DND-41 (cell line): ENCODE measurements at regions not wholly inside any gene's neighbourhood (a gene's known extent, or its start where the extent isn't known, plus 50 kb on each side); places are given as distances from the start of the nearest gene placed in this dataset.

Experiments used
- ATAC-seq: fragments of 200-7000 bp; cut with Tn5 transposase; 3 replicates; pipeline ENCODE4 v1.9.1; 2021; ENCODE audit warnings: low read depth; ENCODE audit not compliant: insufficient read depth
- DNase-seq: peaks from one replicate; pipeline ENCODE4 v3.0.0-alpha.2; 2020
- H2AFZ ChIP-seq: 2 replicates; pipeline ENCODE4 v1.6.0; 2012; ENCODE audit warnings: low read depth, low read length
- H3K27ac ChIP-seq: 2 replicates; pipeline ENCODE4 v1.5.1; 2012; ENCODE audit warnings: low read length, inconsistent platforms
- H3K27me3 ChIP-seq: fragments of 200-600 bp; sonication (generic); 2 replicates; pipeline ENCODE4 v1.6.0; 2012; ENCODE audit warnings: low read length, mild to moderate bottlenecking, inconsistent platforms; ENCODE audit not compliant: insufficient read depth, poor library complexity
- H3K36me3 ChIP-seq: 2 replicates; pipeline ENCODE4 v1.5.1; 2012; ENCODE audit warnings: low read length, inconsistent platforms; ENCODE audit not compliant: insufficient read depth
- H3K4me1 ChIP-seq: 2 replicates; pipeline ENCODE4 v1.5.1; 2012; ENCODE audit warnings: mild to moderate bottlenecking, low read length; ENCODE audit not compliant: insufficient read depth
- H3K4me2 ChIP-seq: 2 replicates; pipeline ENCODE4 v1.6.0; 2012; ENCODE audit warnings: mild to moderate bottlenecking, moderate library complexity, low read length, inconsistent platforms; ENCODE audit not compliant: insufficient read depth
- H3K4me3 ChIP-seq, 2 experiments: fragments of 200-600 bp in 1 of 2; shearing (Covaris generic) in 1 of 2; 2 replicates each; pipeline ENCODE4 v1.5.1; 2012 to 2016; ENCODE audit warnings: inconsistent platforms in 2 of 2, low read length in 2 of 2, mild to moderate bottlenecking in 2 of 2, low read depth in 1 of 2, moderate library complexity in 1 of 2
- H3K79me2 ChIP-seq: 2 replicates; pipeline ENCODE4 v1.6.0; 2012; ENCODE audit warnings: low read length, inconsistent platforms; ENCODE audit not compliant: insufficient read depth
- H3K9ac ChIP-seq: 2 replicates; pipeline ENCODE4 v1.6.0; 2012; ENCODE audit warnings: low read depth, mild to moderate bottlenecking, inconsistent platforms, low read length, moderate library complexity
- H3K9me3 ChIP-seq: 2 replicates; pipeline ENCODE4 v1.5.1; 2012; ENCODE audit warnings: low read length, moderate library complexity, mild to moderate bottlenecking, inconsistent platforms; ENCODE audit not compliant: insufficient read depth, severe bottlenecking
- H4K20me1 ChIP-seq: 2 replicates; pipeline ENCODE4 v1.6.0; 2012; ENCODE audit warnings: low read length; ENCODE audit not compliant: insufficient read depth
- EZH2 ChIP-seq: IDR thresholded peaks from 3 replicates; pipeline ENCODE4 v1.6.1; 2012; ENCODE audit warnings: borderline replicate concordance, low read depth, mild to moderate bottlenecking, moderate library complexity, low read length, inconsistent platforms; ENCODE audit not compliant: severe bottlenecking
- TF ChIP-seq, protein P1 (sequence below): IDR thresholded peaks from 2 replicates; pipeline ENCODE4 v1.5.1; 2012; ENCODE audit warnings: borderline replicate concordance, low read length, moderate library complexity, mild to moderate bottlenecking; ENCODE audit not compliant: poor library complexity, severe bottlenecking; ENCODE audit errors: extremely low read depth

DNA sequence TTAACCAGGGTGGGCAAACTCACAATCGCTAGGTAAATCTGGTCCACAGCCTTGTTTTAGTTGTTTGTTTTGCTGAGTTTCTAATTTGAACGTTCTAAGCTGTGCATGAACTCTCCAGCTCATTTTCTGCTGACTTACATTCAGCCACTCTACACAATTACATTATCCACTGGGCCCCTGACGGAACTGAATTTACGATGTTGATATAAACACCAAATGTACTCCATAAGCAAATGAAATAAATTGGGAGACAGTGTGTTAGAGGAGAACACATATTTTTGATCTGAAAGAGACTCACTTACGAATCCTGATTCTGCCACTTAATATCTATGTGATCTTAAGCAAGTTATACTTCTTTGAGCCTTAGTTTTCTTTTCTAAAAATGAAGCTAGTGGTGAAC is 393.4 kb downstream of the ZNF608 start:
- Histone ChIP-seq H3K4me1 (peaks cover 3% of the 10 kb centered on the region; the same call in 1 of the 2 replicates), H3K27ac (no peak overlapping the region), H3K4me3 (no peak overlapping the region), H3K9me3 (no peaks in the 10 kb centered on the region), H2AFZ (no peak overlapping the region), H3K4me2 (no peak overlapping the region), H3K9ac (no peak overlapping the region), H3K79me2 (no peaks in the 10 kb centered on the region), H3K27me3 (no peaks in the 10 kb centered on the region), H4K20me1 (no peaks in the 10 kb centered on the region), H3K36me3 (no peaks in the 10 kb centered on the region)
- TF ChIP-seq, protein P1, sequence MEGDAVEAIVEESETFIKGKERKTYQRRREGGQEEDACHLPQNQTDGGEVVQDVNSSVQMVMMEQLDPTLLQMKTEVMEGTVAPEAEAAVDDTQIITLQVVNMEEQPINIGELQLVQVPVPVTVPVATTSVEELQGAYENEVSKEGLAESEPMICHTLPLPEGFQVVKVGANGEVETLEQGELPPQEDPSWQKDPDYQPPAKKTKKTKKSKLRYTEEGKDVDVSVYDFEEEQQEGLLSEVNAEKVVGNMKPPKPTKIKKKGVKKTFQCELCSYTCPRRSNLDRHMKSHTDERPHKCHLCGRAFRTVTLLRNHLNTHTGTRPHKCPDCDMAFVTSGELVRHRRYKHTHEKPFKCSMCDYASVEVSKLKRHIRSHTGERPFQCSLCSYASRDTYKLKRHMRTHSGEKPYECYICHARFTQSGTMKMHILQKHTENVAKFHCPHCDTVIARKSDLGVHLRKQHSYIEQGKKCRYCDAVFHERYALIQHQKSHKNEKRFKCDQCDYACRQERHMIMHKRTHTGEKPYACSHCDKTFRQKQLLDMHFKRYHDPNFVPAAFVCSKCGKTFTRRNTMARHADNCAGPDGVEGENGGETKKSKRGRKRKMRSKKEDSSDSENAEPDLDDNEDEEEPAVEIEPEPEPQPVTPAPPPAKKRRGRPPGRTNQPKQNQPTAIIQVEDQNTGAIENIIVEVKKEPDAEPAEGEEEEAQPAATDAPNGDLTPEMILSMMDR: no peak
- TF ChIP-seq EZH2: no peak
- DNase-seq (no peak), ATAC-seq (no peak)

DNA sequence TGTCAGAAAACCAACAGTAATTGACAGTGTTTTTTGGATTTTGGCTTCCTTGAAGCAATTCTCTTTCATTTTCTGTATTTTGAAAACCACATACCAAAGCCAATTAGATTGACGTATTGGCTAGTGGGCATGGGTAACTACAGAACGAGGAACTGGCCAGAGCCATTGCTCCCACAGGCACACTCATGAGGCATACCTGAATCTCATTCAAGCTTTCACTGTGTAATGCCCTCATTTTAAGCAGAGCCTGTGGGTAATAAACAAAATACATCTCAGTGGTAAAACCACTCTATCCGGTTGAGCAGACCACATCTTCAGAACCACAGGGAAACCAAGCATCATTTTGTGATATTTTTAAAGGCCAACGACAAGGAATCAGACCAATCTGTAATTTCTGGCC is 394.1 kb downstream of the ZNF608 start:
- no peak for TF ChIP-seq EZH2
- TF ChIP-seq, protein P1: no peak
- Histone ChIP-seq H3K4me1 (peaks cover 3% of the 10 kb centered on the region; the same call in 1 of the 2 replicates), H3K4me3 (no peak overlapping the region), H3K36me3 (no peaks in the 10 kb centered on the region), H3K4me2 (no peak overlapping the region), H3K9ac (no peak overlapping the region), H3K79me2 (no peaks in the 10 kb centered on the region), H3K27me3 (no peaks in the 10 kb centered on the region), H3K9me3 (no peaks in the 10 kb centered on the region), H2AFZ (no peak overlapping the region), H4K20me1 (no peaks in the 10 kb centered on the region), H3K27ac (no peak overlapping the region)
- DNase-seq: no peak
- peak; percentile 58; the same call in 1 of the 3 replicates for ATAC-seq

DNA sequence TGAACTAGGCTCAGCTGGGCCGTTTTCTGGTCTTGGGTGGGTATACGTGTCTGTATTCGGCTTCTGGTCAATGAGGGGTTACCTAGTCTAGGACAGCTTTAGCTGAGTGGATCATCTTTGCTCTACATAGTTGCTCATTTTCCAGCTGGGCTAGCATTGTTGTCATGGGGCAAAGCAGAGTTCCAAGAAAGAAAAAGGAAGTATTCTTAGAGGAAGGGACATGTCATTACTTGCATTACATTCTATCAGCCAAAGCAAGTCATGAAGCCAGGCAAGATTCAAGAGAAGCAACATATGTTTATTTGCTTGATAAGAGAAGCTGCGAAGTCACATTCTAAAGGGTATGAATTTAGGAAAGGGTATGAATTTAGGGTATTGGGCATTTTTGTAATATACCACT is 396.5 kb downstream of the ZNF608 start:
- Histone ChIP-seq H3K4me1 (peaks cover 3% of the 10 kb centered on the region; the same call in 1 of the 2 replicates), H3K4me3 (no peak overlapping the region), H3K36me3 (no peaks in the 10 kb centered on the region), H4K20me1 (no peaks in the 10 kb centered on the region), H3K27ac (no peak overlapping the region), H2AFZ (no peak overlapping the region), H3K79me2 (no peaks in the 10 kb centered on the region), H3K27me3 (no peaks in the 10 kb centered on the region), H3K9ac (no peak overlapping the region), H3K9me3 (no peaks in the 10 kb centered on the region), H3K4me2 (no peak overlapping the region)
- DNase-seq: no peak
- no peak for TF ChIP-seq EZH2
- TF ChIP-seq, protein P1: no peak
- ATAC-seq: no peak

DNA sequence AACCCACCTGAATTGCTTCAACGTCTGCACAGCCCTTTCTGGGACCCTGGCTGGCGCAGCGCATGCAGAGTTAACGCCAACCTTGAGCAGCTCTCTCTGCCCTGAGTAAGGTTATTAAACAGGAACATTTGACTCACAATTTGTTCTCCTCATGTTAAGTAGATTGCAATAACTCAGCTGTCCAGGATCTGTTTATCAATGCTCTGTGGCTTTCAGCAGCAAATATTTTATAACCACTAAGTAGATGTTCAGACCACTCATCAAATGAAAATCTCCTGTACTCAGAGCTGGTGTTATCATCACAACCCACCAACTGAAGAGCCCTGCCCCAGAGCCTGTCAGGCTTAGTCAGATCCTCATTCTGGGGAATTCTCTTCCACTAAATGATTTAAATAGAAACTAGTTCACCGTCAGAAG is 403.0 kb downstream of the ZNF608 start:
- H3K4me3 ChIP-seq: no peak overlapping the region
- ATAC-seq: no peak
- H2AFZ ChIP-seq: no peak overlapping the region
- no peaks in the 10 kb centered on the region for H3K36me3 ChIP-seq
- no peak for TF ChIP-seq EZH2
- TF ChIP-seq, protein P1: no peak
- no peak overlapping the region for H3K4me2 ChIP-seq
- no peaks in the 10 kb centered on the region for H3K4me1 ChIP-seq
- H3K27ac ChIP-seq: no peak overlapping the region
- no peak overlapping the region for H3K9ac ChIP-seq
- DNase-seq: no peak
- H3K27me3 ChIP-seq: no peaks in the 10 kb centered on the region
- no peaks in the 10 kb centered on the region for H3K79me2 ChIP-seq
- no peaks in the 10 kb centered on the region for H4K20me1 ChIP-seq
- H3K9me3 ChIP-seq: no peaks in the 10 kb centered on the region
